HG02840 (cell line): ENCODE measurements at regions not wholly inside any gene's neighbourhood (a gene's known extent, or its start where the extent isn't known, plus 50 kb on each side); places are given as distances from the start of the nearest gene placed in this dataset.

Experiments used
- ATAC-seq: cut with Tn5 transposase; IDR thresholded peaks from one replicate; pipeline ENCODE4 v1.9.1; 2021; ENCODE audit warnings: mild to moderate bottlenecking, moderate library complexity, moderate number of reproducible peaks; ENCODE audit not compliant: unreplicated experiment, low FRiP score

- no peak for ATAC-seq
These were observed 454.5 kb downstream of the SUCLA2 start for GRCh38 chr13:47546391-47547225.

- no peak for ATAC-seq
These were observed 455.7 kb downstream of the SUCLA2 start for GRCh38 chr13:47545201-47546024.

- ATAC-seq, result no peak
These were observed 461.8 kb downstream of the SUCLA2 start for GRCh38 chr13:47539317-47539716.

GRCh38 chr13:47523771-47524170 lies 477.3 kb downstream of the SUCLA2 start:
- ATAC-seq, result no peak

GRCh38 chr13:47521890-47522487 lies 479.1 kb downstream of the SUCLA2 start:
- no peak for ATAC-seq

- no peak for ATAC-seq
These were observed 481.4 kb downstream of the SUCLA2 start for GRCh38 chr13:47519626-47520025.

- ATAC-seq, result no peak
These were observed 482.5 kb downstream of the SUCLA2 start for GRCh38 chr13:47518530-47518929.

GRCh38 chr13:47511647-47512046 lies 489.4 kb downstream of the SUCLA2 start:
- no peak for ATAC-seq

- no peak for ATAC-seq
These were observed 492.4 kb downstream of the SUCLA2 start for GRCh38 chr13:47508527-47509228.

GRCh38 chr13:47503475-47503874 lies 497.6 kb downstream of the SUCLA2 start:
- ATAC-seq, result no peak

GRCh38 chr13:47502166-47502565 lies 498.9 kb downstream of the SUCLA2 start:
- ATAC-seq, result no peak

GRCh38 chr13:47499358-47500150 lies 501.5 kb downstream of the SUCLA2 start:
- ATAC-seq, result no peak

GRCh38 chr13:47484548-47484947 lies 516.5 kb downstream of the SUCLA2 start:
- no peak for ATAC-seq

GRCh38 chr13:47481536-47481935 lies 519.5 kb downstream of the SUCLA2 start:
- ATAC-seq, result no peak

- ATAC-seq, result no peak
These were observed 520.1 kb downstream of the SUCLA2 start for GRCh38 chr13:47480951-47481350.

- no peak for ATAC-seq
These were observed 521.0 kb downstream of the SUCLA2 start for GRCh38 chr13:47480121-47480520.

GRCh38 chr13:47478985-47479384 lies 522.1 kb downstream of the SUCLA2 start:
- ATAC-seq, result no peak

- no peak for ATAC-seq
These were observed 525.6 kb downstream of the SUCLA2 start for GRCh38 chr13:47475441-47475948.

GRCh38 chr13:47474839-47475238 lies 526.2 kb downstream of the SUCLA2 start:
- no peak for ATAC-seq

- no peak for ATAC-seq
These were observed 526.7 kb downstream of the SUCLA2 start for GRCh38 chr13:47474326-47474725.
